ENCODE measurements at regions not wholly inside any gene's neighbourhood (a gene's known extent, or its start where the extent isn't known, plus 50 kb on each side); places are given as distances from the start of the nearest gene placed in this dataset.

GRCh38 chr3:48082580-48083184 lies 66.5 kb upstream of the MAP4 start:
- H3K4me1 ChIP-seq = peaks cover 17 to 80% (median 41%) of the 10 kb centered on the region in 6 donors
- H3K27me3 ChIP-seq (replicated peaks in 1 of 7) = no peaks in the 10 kb centered on the region
- WGBS, 5 donors = 86 to 91% (median 89%) methylated on average over 4 of the region's 4 CpGs
- no peak for DNase-seq
- no peak overlapping the region for H3K27ac ChIP-seq
- no peak overlapping the region for H3K4me3 ChIP-seq
- intact Hi-C loops (cut with DNase I; ENCODE audit: low total_unique reads) = no loop called here
- peaks cover 0 to 40% (median 0%) of the 10 kb centered on the region in 6 donors for H3K36me3 ChIP-seq
- no peaks in the 10 kb centered on the region for H3K9me3 ChIP-seq
- TF ChIP-seq, protein P1, sequence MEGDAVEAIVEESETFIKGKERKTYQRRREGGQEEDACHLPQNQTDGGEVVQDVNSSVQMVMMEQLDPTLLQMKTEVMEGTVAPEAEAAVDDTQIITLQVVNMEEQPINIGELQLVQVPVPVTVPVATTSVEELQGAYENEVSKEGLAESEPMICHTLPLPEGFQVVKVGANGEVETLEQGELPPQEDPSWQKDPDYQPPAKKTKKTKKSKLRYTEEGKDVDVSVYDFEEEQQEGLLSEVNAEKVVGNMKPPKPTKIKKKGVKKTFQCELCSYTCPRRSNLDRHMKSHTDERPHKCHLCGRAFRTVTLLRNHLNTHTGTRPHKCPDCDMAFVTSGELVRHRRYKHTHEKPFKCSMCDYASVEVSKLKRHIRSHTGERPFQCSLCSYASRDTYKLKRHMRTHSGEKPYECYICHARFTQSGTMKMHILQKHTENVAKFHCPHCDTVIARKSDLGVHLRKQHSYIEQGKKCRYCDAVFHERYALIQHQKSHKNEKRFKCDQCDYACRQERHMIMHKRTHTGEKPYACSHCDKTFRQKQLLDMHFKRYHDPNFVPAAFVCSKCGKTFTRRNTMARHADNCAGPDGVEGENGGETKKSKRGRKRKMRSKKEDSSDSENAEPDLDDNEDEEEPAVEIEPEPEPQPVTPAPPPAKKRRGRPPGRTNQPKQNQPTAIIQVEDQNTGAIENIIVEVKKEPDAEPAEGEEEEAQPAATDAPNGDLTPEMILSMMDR (IDR thresholded peaks at IDR 0.05 in 8 of 11, conservative IDR thresholded peaks at IDR 0.05 in 3 of 11) = no peak
- TF ChIP-seq POLR2AphosphoS5 (IDR thresholded peaks at IDR 0.05) (no peak), POLR2A (IDR thresholded peaks at IDR 0.05) (no peak)

DNA sequence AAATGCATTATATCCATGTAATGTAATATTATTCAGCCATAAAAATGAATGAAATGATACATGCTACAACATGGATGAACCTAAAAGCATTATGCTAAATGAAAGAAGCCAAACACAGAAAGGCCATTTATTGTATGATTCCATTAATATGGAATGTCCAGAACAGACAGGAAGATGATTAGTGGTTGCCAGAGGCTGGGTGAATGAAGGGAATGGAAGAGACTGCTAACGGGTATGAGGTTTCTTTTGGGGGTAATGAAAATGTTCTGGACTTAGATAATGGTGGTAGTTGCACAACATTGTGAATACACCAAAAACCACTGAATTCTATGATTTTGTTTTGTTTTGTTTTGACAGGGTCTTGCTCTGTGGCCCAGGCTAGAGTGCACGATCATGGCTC lies 61.6 kb upstream of the MAP4 start:
- no peak overlapping the region for H3K27ac ChIP-seq
- 70 to 81% (median 78%) methylated on average over 2 of the region's 2 CpGs for WGBS, 5 donors
- H3K36me3 ChIP-seq = peaks cover 0 to 20% (median 0%) of the 10 kb centered on the region in 6 donors
- TF ChIP-seq, protein P1 (IDR thresholded peaks at IDR 0.05 in 8 of 11, conservative IDR thresholded peaks at IDR 0.05 in 3 of 11) = no peak
- H3K4me3 ChIP-seq = no peak overlapping the region
- DNase-seq = no peak
- peaks cover 0 to 54% (median 14%) of the 10 kb centered on the region in 6 donors for H3K4me1 ChIP-seq
- intact Hi-C loops (cut with DNase I; ENCODE audit: low total_unique reads) = no loop called here
- H3K27me3 ChIP-seq (replicated peaks in 1 of 7) = no peaks in the 10 kb centered on the region
- H3K9me3 ChIP-seq = no peaks in the 10 kb centered on the region

GRCh38 chr3:48070030-48070429 lies 53.8 kb upstream of the MAP4 start:
- no peak for DNase-seq
- TF ChIP-seq POLR2A (IDR thresholded peaks at IDR 0.05) (no peak), POLR2AphosphoS5 (IDR thresholded peaks at IDR 0.05) (no peak)
- TF ChIP-seq, protein P1 (IDR thresholded peaks at IDR 0.05 in 8 of 11, conservative IDR thresholded peaks at IDR 0.05 in 3 of 11) = no peak
- 93 to 97% (median 95%) methylated on average over 2 of the region's 2 CpGs for WGBS, 5 donors
- no peak overlapping the region for H3K27ac ChIP-seq
- no peak overlapping the region for H3K4me3 ChIP-seq
- H3K9me3 ChIP-seq = no peaks in the 10 kb centered on the region
- peaks cover 4 to 52% (median 26%) of the 10 kb centered on the region in 6 donors for H3K4me1 ChIP-seq
- H3K36me3 ChIP-seq = peaks cover 0 to 26% (median 0%) of the 10 kb centered on the region in 6 donors
- no peaks in the 10 kb centered on the region for H3K27me3 ChIP-seq (replicated peaks in 1 of 7)
- intact Hi-C loops (cut with DNase I; ENCODE audit: low total_unique reads) = no loop called here

DNA sequence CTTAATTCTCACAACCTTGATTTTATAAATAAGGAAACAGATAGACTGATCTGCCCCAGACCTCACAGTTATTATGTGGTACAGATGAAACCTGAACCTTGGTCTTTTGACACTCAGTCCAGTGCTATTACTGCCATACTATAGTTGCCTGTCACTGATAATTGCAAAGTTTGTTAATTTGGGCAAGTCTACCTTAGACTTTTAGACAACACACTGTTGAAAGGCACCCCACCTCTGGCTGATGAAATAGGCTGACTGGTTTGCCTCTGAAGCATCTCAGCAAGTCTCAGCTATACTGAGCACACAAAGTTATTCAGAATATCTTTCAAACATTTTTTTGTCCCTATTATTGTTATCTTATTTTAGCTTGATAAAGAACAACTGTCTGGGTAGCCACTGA lies 53.1 kb upstream of the MAP4 start:
- no peak overlapping the region for H3K4me3 ChIP-seq
- H3K4me1 ChIP-seq = peaks cover 4 to 56% (median 29%) of the 10 kb centered on the region in 6 donors
- peaks cover 0 to 26% (median 0%) of the 10 kb centered on the region in 6 donors for H3K36me3 ChIP-seq
- H3K9me3 ChIP-seq = no peaks in the 10 kb centered on the region
- no peak overlapping the region for H3K27ac ChIP-seq
- no peak for TF ChIP-seq POLR2AphosphoS5 (IDR thresholded peaks at IDR 0.05)
- TF ChIP-seq POLR2A (IDR thresholded peaks at IDR 0.05) = no peak
- TF ChIP-seq, protein P1 (IDR thresholded peaks at IDR 0.05 in 8 of 11, conservative IDR thresholded peaks at IDR 0.05 in 3 of 11) = no peak
- intact Hi-C loops (cut with DNase I; ENCODE audit: low total_unique reads) = no loop called here
- no peak for DNase-seq
- no peaks in the 10 kb centered on the region for H3K27me3 ChIP-seq (replicated peaks in 1 of 7)

Measured in spleen (tissue), 11 donors.